Esophagus squamous epithelium (tissue), 5 donors: ENCODE measurements at regions not wholly inside any gene's neighbourhood (a gene's known extent, or its start where the extent isn't known, plus 50 kb on each side); places are given as distances from the start of the nearest gene placed in this dataset.

Experiments
- DNase-seq: peaks from one replicate; lab custom pipeline; 2025; lab: John Stamatoyannopoulos, UW
- H3K27ac ChIP-seq, 4 donors: fragments of 200-600 bp; sonication (generic); one replicate each; pipeline ENCODE4 v1.5.1; 2016 to 2019; ENCODE audit warnings: mild to moderate bottlenecking in 1 of 4
- H3K27me3 ChIP-seq, 4 donors: fragments of 200-600 bp; sonication (generic); 1 replicate in 3 of 4; 2 replicates in 1 of 4; pipeline versions ENCODE4 v1.5.1 to v1.6.0; 2017 to 2021; ENCODE audit warnings: antibody characterized with exemption in 1 of 4
- H3K36me3 ChIP-seq, 3 donors: fragments of 200-600 bp; sonication (generic); one replicate each; pipeline ENCODE4 v1.5.1; 2016 to 2019
- H3K4me1 ChIP-seq, 3 donors: fragments of 200-600 bp; sonication (generic); one replicate each; pipeline ENCODE4 v1.5.1; 2017 to 2019
- H3K4me3 ChIP-seq, 4 donors: fragments of 200-600 bp; sonication (generic); 1 replicate in 3 of 4; 2 replicates in 1 of 4; pipeline ENCODE4 v1.5.1; 2016 to 2019; ENCODE audit warnings: mild to moderate bottlenecking in 2 of 4, moderate library complexity in 1 of 4
- H3K9me3 ChIP-seq, 3 donors: fragments of 200-600 bp; sonication (generic); one replicate each; pipeline ENCODE4 v1.5.1; 2016 to 2019
- POLR2A ChIP-seq, 4 donors: fragments of 450-650 bp; IDR thresholded peaks; one replicate each; pipeline ENCODE4 v1.6.1; 2017; ENCODE audit warnings: antibody characterized with exemption in 4 of 4, mild to moderate bottlenecking in 4 of 4, moderate library complexity in 3 of 4
- WGBS, 2 donors: methylation state at CpG; one replicate each; pipeline ENCODE4 v1.1.5; 2018; 5-methylcytosine and 5-hydroxymethylcytosine counted together
- intact Hi-C: fragments of 100-400 bp; cut with DNase I; formaldehyde crosslinking; loops from one replicate; pipeline ENCODE4 v1.15.0; 2022
- TF ChIP-seq, protein P1 (sequence below), 6 experiments: fragments of 450-650 bp in 4 of 6; fragments of 200-600 bp in 2 of 6; sonication (generic) in 2 of 6; IDR thresholded peaks; one replicate each; pipeline ENCODE4 v1.5.1; 2016 to 2019; ENCODE audit warnings: antibody characterized with exemption in 6 of 6, mild to moderate bottlenecking in 4 of 6, moderate library complexity in 4 of 6
- donor health status: DM: yes; HTN: yes; CAD: no.

- peaks cover 0 to 16% (median 0%) of the 10 kb centered on the region in 4 donors for H3K27me3 ChIP-seq
- no peak for DNase-seq
- H3K36me3 ChIP-seq: no peaks in the 10 kb centered on the region
- intact Hi-C loops: no loop called here
- H3K4me1 ChIP-seq: peaks cover 0 to 5% (median 0%) of the 10 kb centered on the region in 3 donors
- H3K9me3 ChIP-seq: peaks cover 0 to 16% (median 0%) of the 10 kb centered on the region in 3 donors
- 76 to 78% methylated on average over 16 to 17 of the region's 18 CpGs for WGBS, 2 donors
- TF ChIP-seq, protein P1, sequence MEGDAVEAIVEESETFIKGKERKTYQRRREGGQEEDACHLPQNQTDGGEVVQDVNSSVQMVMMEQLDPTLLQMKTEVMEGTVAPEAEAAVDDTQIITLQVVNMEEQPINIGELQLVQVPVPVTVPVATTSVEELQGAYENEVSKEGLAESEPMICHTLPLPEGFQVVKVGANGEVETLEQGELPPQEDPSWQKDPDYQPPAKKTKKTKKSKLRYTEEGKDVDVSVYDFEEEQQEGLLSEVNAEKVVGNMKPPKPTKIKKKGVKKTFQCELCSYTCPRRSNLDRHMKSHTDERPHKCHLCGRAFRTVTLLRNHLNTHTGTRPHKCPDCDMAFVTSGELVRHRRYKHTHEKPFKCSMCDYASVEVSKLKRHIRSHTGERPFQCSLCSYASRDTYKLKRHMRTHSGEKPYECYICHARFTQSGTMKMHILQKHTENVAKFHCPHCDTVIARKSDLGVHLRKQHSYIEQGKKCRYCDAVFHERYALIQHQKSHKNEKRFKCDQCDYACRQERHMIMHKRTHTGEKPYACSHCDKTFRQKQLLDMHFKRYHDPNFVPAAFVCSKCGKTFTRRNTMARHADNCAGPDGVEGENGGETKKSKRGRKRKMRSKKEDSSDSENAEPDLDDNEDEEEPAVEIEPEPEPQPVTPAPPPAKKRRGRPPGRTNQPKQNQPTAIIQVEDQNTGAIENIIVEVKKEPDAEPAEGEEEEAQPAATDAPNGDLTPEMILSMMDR (IDR thresholded peaks at IDR 0.05): no peak
- no peak for TF ChIP-seq POLR2A (IDR thresholded peaks at IDR 0.05)
- no peak overlapping the region for H3K27ac ChIP-seq
- H3K4me3 ChIP-seq: no peak overlapping the region
These were observed 60.8 kb upstream of the C14orf180 start for GRCh38 chr14:104518659-104519350.

DNA sequence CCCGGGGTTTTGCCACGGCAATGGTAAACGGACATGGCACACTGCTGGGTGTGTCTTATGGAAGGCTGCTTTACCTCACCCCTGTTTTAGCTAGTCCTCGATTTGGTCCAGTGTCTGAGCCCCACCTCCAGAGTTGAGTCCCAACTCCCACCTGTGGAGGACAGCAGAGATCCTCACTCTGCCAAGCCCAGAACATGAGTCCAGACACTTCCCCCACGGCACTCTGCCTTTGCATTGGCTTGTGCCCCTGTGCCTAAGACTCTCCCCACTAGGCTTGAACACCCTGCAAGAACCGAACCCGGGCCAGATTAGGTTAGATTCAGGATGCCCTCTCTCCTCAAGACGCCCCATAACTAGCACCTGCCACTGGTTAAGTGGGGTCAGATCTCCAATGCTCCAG lies 59.8 kb upstream of the C14orf180 start:
- DNase-seq: no peak
- H3K9me3 ChIP-seq: peaks cover 0 to 16% (median 0%) of the 10 kb centered on the region in 3 donors
- peaks cover 0 to 7% (median 0%) of the 10 kb centered on the region in 4 donors for H3K27me3 ChIP-seq
- H3K36me3 ChIP-seq: no peaks in the 10 kb centered on the region
- 76 to 80% methylated on average over 1 to 7 of the region's 8 CpGs for WGBS, 2 donors
- H3K4me1 ChIP-seq: no peaks in the 10 kb centered on the region
- intact Hi-C loops: no loop called here
- no peak overlapping the region for H3K4me3 ChIP-seq
- TF ChIP-seq POLR2A (IDR thresholded peaks at IDR 0.05): no peak
- TF ChIP-seq, protein P1 (IDR thresholded peaks at IDR 0.05): no peak
- H3K27ac ChIP-seq: no peak overlapping the region

DNA sequence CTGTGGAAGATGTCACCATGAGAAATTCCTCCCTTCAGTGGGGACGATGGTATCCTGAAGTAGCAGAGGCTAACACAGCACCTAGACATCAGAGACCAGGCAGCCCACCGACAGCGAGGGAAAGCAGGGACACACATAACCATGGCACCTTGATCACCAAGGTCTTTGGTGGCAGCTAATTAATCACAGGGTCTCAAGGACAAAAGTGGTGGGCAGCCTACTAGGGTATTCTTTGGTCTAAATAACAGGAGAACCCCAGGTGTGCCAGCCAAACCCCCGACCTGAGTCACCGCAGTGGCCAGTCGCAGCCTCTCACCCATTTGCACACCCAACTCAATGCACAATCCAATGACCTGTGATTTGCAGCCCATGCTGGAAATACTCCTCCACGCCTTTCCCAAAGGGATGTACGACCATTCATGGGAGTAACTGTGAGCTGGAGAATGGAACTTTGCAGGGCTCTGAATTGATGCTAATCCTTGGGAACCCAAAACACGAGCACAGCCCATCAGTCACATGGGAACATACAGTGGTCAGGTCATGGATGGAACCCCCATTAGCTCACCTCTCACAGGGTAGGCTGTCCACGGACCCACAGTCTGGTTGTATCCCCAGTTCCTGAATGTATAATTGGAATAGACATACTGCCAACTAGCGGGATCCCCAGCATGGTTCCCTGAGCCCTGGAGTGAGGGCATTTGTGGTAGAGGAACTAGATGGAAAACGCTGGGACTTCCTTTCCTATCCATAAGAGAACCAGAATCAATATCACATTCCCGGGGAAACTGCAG lies 58.7 kb upstream of the C14orf180 start:
- Histone ChIP-seq H3K4me3 (no peak overlapping the region), H3K36me3 (no peaks in the 10 kb centered on the region), H3K27ac (no peak overlapping the region), H3K4me1 (no peaks in the 10 kb centered on the region), H3K27me3 (no peaks in the 10 kb centered on the region), H3K9me3 (peaks cover 0 to 16% (median 0%) of the 10 kb centered on the region in 3 donors)
- no peak for DNase-seq
- TF ChIP-seq, protein P1 (IDR thresholded peaks at IDR 0.05): no peak
- TF ChIP-seq POLR2A (IDR thresholded peaks at IDR 0.05): no peak
- intact Hi-C loops: no loop called here
- WGBS, 2 donors: 78 to 92% methylated on average over 4 to 12 of the region's 13 CpGs

- no peak overlapping the region for H3K4me3 ChIP-seq
- no peaks in the 10 kb centered on the region for H3K36me3 ChIP-seq
- H3K27ac ChIP-seq: no peak overlapping the region
- no peaks in the 10 kb centered on the region for H3K27me3 ChIP-seq
- WGBS, 2 donors: 69 to 89% methylated on average over 7 to 8 of the region's 8 CpGs
- H3K4me1 ChIP-seq: no peaks in the 10 kb centered on the region
- no peak for DNase-seq
- peaks cover 0 to 5% (median 0%) of the 10 kb centered on the region in 3 donors for H3K9me3 ChIP-seq
- intact Hi-C loops: no loop called here
- TF ChIP-seq, protein P1 (IDR thresholded peaks at IDR 0.05): no peak
- TF ChIP-seq POLR2A (IDR thresholded peaks at IDR 0.05): no peak
These were observed 57.5 kb upstream of the C14orf180 start for GRCh38 chr14:104521816-104522745.
